Tibial nerve (tissue), 4 donors: ENCODE measurements at regions not wholly inside any gene's neighbourhood (a gene's known extent, or its start where the extent isn't known, plus 50 kb on each side); places are given as distances from the start of the nearest gene placed in this dataset.

Experiments used
- CTCF ChIP-seq, 5 experiments: fragments of 200-600 bp in 3 of 5; fragments of 450-650 bp in 2 of 5; sonication (generic) in 3 of 5; IDR thresholded peaks; one replicate each; pipeline ENCODE4 v1.5.1; 2016 to 2019; ENCODE audit warnings: antibody characterized with exemption in 5 of 5, mild to moderate bottlenecking in 3 of 5, moderate library complexity in 2 of 5
- EP300 ChIP-seq, 2 donors: sonication (generic); formaldehyde crosslinking; IDR thresholded peaks; one replicate each; pipeline ENCODE4 v1.6.1; 2017; ENCODE audit warnings: antibody characterized with exemption in 2 of 2, mild to moderate bottlenecking in 1 of 2
- POLR2A ChIP-seq, 2 donors: fragments of 450-650 bp; IDR thresholded peaks; one replicate each; pipeline ENCODE4 v1.6.1; 2017; ENCODE audit warnings: antibody characterized with exemption in 2 of 2, mild to moderate bottlenecking in 2 of 2, moderate library complexity in 2 of 2

GRCh38 chr6:2381872-2382661, 136.7 kb upstream of the GMDS start:
- no peak for TF ChIP-seq CTCF (IDR thresholded peaks at IDR 0.05)
- no peak for TF ChIP-seq POLR2A (IDR thresholded peaks at IDR 0.05)
- no peak for TF ChIP-seq EP300 (IDR thresholded peaks at IDR 0.05)
